ENCODE measurements at regions not wholly inside any gene's neighbourhood (a gene's known extent, or its start where the extent isn't known, plus 50 kb on each side); places are given as distances from the start of the nearest gene placed in this dataset.

DNA sequence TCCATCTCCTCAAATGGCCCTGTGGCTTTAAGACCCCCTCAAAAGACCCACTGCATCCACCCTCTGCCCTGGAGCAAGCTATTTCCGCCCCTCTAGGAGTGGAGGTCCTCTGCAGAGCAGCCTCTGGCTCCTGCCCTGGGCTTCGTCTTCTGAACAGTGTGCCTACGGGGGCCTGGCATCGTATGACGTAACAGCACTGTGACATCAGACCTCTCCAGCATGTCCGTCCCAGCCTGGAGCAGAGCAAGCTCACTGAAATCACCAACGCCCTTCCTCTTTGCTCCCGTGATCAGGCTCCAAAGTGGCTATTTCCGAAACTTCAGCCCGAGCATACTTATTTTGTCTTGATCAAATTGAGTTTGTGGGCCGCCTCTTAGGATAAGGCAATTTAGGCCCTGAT lies 69.1 kb upstream of the PTCH1 start:
- TF ChIP-seq, protein P1, sequence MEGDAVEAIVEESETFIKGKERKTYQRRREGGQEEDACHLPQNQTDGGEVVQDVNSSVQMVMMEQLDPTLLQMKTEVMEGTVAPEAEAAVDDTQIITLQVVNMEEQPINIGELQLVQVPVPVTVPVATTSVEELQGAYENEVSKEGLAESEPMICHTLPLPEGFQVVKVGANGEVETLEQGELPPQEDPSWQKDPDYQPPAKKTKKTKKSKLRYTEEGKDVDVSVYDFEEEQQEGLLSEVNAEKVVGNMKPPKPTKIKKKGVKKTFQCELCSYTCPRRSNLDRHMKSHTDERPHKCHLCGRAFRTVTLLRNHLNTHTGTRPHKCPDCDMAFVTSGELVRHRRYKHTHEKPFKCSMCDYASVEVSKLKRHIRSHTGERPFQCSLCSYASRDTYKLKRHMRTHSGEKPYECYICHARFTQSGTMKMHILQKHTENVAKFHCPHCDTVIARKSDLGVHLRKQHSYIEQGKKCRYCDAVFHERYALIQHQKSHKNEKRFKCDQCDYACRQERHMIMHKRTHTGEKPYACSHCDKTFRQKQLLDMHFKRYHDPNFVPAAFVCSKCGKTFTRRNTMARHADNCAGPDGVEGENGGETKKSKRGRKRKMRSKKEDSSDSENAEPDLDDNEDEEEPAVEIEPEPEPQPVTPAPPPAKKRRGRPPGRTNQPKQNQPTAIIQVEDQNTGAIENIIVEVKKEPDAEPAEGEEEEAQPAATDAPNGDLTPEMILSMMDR (conservative IDR thresholded peaks at IDR 0.05 in 1 of 2, IDR thresholded peaks at IDR 0.05 in 1 of 2; ENCODE audit: extremely low read depth in 1 of 2, insufficient read depth in 1 of 2, low read depth in 1 of 2, low read length in 2 of 2): no peak
- no peak for TF ChIP-seq EZH2 (IDR thresholded peaks at IDR 0.05; ENCODE audit: borderline replicate concordance, low read length)
